Fibroblast of peridontal ligament (primary cell): ENCODE measurements at regions not wholly inside any gene's neighbourhood (a gene's known extent, or its start where the extent isn't known, plus 50 kb on each side); places are given as distances from the start of the nearest gene placed in this dataset.

ENCODE experiments used
- DNase-seq: peaks from one replicate; pipeline ENCODE4 v3.0.0-alpha.2; 2010; ENCODE audit errors: extremely low read depth

DNA sequence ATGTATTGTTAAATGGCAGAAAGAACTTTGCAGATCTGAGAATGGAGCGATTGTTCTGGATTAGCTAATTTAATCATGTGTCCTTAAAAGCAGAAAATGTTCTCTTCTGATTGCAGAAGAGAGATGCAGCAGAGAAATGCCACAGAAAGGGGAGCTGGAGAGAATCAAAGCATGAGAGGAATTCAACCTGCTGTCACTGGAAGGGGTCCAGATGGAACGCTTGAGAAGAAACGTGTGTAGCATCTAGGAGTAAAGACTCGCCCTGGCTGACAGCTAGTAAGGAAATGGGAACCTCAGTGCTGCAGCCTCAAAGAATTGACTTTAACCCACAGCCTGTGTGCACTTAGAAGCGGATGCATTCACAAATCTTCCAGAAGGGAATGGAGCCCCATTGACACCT lies 502.8 kb downstream of the KLF12 start:
- no peak for DNase-seq

DNA sequence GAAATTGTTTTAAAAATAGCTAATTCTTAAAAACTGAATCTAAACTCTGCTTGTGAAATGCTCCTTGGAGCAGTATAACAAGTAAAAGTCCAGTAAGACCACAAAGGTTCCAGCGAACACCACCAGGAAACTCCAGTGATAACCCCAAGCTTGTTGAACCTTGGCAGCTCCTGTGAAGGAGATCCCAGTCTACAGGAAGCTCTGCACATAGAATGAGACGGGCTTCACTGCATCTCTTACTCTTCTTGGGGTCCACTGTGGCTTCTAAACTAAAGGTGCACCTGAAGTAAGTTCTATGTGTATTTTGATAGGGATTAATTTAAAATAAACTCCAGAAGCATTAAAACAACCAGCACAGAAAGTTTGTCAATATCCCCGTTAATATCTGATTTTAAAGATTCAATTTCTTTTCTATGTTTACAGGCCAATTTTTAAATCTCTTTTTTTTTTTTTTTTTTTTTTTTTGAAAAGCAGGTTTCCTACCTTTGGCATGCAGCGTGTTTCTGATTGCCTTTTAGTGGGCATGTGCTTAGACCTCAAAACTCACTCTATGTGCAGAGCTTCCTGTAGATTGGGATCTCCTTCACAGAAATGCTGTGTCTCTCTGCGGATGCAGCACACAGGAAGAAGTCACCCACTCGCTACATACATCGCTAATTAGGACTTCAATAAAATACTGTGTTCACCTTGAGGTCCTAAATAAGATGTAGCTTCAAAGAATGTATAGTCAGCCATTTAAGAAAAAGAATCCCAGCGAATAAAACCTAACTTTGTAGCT lies 508.5 kb downstream of the KLF12 start:
- no peak for DNase-seq

DNA sequence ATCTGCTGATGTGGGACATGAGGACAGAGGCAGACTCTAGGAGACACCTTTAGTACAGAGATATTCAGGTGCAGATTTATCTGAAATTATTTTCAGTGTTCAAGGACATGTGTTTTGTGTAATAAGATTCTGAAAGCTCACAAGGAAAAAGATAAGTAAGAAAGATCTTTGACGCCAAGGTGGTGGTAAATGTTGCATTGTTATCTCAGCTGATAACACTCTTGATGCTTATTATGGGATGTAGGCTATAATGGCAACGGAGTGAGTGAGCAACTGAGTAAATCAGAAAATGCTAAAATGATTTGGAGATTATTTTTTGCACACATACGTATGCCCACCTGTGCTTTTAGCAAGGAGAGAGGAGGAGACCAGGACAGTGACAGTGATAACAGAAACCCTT lies 510.9 kb downstream of the KLF12 start:
- no peak for DNase-seq

DNA sequence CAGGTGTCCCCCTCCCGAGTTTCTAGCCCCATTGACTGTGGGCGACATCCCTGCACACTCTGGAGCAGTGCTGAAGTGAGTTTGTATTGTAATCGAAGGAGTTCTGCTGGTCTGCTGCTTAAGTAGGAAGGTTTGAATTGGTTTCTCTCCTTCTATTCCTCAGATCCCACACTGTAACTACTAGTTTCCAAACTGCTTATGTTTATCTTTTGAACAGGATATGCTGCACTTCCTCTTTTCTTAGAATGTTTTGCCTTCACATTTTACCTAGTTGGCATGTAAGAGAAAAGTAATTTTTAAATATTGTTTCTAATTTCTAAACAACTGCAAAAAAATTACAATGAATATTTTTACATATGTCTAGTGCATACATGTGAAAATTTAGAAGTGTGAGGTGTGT lies 511.8 kb downstream of the KLF12 start:
- DNase-seq = no peak

DNA sequence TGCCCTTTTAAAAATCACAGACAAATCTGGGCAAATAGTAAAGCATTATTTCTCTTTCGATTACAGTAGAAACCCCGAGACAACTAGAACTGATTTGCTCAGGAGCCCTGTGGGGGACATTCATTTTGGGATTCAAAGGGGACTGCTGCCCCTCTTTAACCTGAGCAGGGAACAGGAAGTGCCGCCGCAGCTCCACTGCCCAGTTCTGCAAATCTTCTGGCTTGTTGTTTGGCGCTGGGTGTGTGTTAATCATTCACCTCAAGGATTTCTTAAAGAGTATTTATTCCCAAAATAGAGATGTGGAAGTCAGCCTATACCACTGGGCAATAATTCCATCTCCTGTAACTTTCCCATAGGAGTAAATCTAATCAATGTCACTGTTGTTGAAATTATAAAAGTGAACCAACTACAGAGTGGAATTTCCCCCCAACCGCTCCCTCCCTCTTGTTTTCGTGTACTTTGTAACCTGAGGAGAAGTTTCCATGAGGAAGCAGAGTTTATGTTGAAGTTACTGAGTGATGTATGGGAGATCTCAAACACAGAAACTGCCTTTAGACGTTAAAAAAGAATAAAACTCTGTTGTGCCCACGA lies 515.8 kb downstream of the KLF12 start:
- DNase-seq = no peak

DNA sequence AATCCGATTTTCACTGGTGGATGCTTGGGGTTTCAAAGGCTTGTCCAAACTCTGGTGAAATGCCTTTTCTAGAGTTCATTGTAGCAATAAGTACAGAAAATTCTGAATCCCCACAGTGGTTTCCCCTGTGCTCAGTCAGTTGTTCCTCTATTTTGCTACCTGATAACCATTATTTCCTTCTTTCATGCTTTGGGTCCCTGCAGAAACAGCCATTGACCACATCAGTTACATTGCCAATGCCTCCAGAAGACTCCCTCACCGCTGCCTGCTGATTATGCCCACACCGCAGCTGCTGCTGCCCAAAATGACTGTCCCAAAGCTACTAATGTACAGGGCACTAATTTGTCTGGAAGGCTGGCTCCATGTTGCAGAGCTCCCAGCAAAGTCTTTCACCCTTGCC lies 517.3 kb downstream of the KLF12 start:
- no peak for DNase-seq

DNA sequence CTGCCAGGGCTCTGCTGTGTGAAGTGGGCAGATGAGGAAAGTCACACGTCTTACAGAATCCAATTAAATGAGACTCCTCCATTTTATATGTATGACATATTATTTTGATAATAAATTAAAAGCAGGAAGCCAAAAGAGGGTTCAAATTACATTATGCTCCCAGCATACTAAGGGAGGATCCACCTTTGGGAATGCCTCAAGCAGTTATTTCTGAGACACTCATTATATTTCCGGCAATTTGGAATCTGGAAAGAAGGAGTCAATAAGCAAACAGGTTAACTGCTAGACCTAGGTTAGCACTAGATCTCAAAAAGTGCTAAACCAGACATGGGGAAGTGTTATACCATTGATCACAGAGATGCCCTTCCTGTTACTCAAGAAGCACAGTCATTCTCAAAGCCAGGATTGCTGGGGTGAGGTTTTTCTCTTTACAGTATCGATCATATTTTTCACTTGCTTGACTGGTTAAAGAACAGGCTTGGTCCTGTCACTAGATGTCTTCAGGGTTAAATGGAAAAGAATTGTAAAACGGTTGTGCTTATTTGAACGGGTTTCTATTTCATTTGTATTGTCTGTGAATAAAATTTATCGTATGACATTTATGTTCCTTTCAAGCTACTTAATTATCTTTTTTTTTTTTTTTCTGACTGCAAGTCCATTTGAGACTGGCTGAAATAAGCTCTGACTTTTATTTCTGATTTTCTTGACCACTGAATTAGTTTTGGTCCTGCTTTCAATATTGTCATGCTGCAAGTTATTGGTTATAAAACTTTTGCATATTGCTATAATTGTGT lies 523.2 kb downstream of the KLF12 start:
- DNase-seq = no peak

DNA sequence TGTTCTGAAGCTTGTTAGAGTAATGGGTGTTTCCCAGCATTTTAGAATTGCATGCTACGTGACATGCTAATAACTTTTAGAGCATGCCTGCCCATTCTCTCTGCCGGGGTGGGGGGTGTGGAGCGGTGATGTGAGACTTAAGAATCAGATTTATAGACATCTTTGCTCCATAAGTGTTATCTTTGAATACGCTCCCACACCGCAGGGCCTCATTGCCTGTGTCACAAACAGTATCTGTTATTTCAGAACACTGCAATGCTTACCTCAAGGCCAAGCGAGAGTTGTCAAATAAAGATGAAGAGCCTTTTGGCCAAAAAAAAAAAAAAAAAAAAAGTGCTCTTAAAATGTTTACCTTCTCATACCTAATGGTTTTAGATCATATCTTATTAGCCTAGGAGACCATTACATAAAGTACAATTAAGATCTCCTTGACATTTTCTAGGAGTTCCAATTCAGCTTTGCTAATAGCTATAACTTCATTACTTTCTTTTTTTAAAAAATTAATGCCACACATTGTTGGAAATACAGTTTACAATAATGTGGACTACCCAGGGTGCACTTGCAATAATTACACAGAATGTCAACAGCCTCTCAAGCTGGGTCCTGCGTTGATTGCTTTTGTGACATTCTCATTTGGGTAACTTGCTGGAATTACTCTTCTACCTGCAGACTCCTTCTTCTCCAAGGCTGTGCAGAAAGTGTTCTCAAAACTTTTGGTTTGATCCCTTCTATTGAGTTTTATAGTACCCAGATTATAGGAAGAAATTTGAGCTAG lies 525.3 kb downstream of the KLF12 start:
- no peak for DNase-seq

DNA sequence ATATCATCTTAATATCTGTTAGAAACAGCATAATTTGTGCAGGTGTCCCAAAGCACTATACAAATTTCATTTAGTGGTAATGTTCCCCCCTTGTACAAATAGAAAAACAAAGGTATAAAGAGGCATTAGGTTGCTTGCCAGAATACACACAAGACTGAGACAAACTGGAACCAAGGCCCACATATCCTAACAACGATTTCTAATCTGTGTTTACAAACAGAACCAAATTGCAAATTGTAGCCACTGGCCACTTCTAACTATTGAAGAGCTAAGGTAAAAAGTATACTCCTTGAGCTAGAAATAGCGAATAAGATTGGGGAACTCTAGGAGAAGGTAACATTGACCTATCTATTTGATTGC lies 526.1 kb downstream of the KLF12 start:
- no peak for DNase-seq

DNA sequence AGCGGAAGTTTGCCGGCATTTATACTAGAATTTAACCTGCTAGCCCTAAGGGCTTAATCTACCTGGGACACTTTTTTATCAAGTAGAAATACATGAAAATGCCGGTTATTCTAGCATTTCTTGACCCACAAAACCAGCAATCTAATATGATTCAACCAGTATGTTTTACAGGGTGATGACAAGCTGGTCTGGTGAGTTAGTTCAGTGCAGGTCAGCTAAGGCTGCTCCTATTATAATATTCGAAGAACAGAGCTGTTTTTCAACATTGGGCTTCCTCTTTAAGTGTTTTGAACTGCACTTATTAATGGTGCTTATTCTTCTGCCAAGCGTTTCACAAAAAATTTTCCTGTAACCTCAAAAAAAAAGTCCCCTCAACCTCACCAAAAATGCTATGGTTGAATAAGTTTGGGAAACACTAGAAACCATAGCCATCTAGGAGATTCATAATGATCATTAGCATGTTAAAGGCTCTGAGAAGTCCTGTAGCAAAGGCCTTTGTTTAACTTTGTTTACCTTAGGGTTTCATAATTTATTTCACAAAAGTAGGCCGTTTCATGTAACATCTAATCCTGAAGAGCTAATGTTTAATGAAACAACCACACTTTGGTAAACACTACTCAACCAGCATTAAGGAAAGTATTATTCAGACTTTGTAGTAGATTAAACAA lies 526.6 kb downstream of the KLF12 start:
- DNase-seq = no peak

DNA sequence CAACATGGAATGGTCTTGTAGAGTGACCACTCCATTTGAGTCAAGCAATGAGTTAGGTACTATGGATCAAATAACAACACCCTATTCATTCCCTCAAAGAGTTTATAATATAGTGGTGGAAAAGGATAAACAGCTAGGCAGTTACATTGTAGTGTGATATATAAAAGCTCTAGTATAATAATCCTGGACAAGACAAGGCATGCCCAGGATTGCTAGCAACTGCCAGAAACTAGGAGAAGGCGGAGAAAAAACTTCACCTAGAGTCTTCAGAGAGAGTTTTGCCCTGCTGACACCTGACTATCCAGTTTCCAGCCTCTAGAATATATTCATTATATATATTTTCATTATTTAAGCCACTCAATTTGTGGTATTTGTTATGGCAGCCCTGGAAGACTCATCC lies 530.6 kb downstream of the KLF12 start:
- DNase-seq = no peak

DNA sequence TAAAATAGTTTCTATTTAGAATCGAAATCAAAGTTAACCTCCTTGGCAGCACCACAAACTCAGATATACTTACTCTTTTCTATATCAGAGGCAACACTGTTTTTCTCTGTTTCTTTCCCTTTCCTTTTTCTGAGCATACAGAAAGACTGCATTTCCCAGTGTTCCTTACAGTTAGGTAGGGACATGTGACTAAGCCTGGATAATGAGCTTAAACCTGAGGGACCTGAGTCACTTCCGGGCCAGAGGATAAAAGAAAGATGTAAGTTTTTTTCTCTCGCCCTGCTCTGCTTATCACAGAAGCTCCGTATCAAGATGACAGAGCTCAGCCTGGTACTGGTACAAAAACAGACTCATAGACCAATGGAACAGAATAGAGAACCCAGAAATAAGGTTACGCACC lies 531.9 kb downstream of the KLF12 start:
- DNase-seq = no peak

DNA sequence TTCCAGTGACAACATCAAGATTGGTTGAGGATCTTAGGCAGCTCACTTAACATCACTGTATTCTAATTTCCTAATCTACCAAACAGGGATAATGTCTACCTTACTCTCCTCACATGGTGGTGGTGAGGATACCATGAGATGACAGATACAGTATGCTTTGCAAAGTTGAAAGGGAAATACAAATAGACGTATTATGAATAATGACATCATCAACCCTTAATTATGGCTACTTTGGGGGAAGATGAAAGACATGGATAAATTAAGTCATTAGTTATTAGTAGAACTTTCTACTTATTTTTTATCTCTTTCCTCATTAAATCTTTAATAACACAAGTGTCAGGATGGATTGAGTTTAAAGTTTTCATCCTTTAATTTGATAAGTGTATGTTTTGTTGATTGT lies 532.5 kb downstream of the KLF12 start:
- no peak for DNase-seq

DNA sequence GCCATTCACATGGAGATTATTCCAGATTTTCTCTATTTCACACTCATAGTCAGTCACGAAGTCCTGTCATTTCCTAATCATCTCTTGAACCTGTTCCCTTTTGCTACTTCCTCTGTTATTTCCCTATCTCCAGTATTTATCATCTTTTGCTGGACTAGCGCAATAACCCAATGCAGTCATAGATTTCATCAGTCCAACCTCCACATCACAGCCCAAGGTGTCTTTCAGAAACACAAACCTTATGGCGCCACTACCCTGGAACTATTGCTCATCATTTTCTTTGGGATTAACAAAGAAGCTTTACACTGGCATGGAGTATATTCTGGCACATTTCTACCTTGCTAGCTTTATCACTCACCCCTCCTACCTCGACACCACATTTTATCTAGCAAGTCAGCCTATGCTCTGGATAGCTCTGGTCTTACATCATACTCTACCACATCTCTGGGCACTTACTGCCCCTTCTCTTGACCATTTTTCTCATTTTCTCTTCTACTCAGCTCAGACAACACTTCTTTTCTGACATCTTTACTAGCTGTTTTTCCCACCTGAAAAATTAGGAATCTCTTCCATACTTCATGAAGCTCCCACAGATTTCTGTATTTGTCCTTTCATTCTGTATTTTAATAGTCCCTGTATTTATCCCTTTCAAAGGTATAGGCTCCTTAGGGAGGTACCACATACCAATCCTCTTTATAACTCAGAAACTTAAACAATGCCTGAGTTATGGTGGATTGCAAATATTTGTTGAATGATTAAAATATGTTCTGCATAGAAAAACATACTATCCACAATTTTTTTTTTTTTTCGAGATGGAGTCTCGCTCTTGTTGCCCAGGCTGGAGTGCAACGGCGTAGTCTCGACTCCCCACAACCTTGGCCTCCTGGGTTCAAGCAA lies 534.7 kb downstream of the KLF12 start:
- no peak for DNase-seq

DNA sequence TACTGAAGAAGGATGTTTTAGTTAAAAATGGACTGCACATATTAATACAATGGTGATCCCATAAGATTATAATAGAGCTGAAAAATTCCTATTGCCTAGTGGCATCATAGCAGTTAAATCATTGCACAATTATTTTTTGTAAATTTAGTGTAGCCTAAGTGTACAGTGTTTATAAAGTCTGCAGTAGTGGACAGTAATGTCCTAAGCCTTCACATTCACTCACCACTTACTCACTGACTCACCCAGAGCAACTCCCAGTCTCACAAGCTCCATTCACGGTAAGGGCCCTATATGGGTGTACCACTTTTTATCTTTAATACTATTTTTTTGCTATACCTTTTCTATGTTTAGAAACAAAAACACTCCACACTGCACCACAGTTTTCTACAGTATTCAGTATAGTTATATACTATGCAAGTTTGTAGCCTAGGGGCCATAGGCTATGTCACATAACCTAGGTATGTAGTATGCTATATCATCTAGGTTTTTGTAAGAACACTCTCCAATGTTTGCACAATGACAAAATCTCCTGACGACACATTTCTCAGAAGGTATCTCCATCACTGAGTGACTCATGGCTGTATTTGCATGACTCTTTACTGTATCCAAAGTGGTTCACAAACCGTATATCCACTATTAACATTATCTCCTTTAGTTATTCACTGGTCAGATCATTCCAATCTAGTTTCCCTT lies 536.0 kb downstream of the KLF12 start:
- DNase-seq = no peak

DNA sequence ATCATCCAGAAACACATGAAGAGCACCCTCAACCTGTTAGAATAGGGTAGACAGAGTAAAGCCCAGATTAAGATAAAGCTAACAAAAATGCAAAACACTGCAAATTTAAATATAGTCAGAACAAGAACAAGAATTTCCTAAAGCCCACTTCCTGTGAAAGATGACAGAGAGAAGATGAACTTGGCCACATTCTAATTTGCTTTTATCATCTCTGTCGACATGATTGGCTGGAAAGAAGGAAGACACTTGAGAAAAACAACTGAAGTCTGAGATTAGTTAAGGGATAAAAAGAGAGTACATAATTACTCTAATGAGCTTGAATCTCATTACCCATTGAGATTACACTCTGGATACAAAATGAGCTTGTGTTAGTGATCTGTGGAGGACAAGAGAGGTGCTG lies 537.6 kb downstream of the KLF5 start:
- DNase-seq = no peak

DNA sequence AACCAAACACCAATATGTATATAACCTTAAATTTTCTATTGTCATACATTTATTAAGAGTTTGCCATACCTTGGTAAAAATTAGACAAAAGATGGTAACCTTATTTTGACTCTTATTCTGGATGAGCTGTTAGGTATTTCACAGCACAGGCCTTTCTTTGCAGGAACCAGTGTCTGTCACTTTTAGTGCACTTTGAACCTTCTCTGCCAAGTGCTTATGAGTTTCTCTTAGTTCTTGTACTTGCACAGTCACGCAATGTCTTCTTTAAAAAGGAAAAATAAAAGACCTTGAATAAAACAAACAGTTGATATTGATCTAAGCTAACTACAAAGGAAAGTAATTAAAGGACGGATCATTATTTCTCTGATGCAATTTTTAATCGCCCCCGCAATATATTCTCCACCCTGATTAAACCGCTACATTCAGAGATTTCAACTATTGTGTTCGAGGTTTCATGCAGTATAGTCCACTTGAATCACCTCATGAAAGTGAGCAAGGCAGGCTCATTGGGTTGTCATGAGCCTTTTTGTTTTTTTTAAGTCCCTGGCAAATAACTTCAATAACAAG lies 534.5 kb downstream of the KLF5 start:
- no peak for DNase-seq

DNA sequence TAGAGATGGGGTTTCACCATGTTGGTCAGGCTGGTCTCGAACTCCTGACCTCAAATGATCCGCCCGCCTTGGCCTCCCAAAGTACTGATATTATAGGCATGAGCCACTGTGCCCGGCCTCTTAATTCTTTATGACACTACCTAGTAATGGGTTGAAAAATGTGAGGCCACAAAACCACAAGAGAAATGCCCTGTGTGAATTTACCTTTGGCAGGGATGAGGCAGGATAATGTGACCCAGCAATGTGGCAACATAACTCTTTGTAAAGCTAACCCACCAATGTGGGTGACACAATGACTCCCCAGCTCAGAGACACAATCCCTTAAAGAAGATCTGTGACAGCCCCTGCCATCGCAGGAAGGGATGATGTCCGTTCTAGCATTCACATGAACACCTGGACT lies 533.1 kb downstream of the KLF5 start:
- no peak for DNase-seq

DNA sequence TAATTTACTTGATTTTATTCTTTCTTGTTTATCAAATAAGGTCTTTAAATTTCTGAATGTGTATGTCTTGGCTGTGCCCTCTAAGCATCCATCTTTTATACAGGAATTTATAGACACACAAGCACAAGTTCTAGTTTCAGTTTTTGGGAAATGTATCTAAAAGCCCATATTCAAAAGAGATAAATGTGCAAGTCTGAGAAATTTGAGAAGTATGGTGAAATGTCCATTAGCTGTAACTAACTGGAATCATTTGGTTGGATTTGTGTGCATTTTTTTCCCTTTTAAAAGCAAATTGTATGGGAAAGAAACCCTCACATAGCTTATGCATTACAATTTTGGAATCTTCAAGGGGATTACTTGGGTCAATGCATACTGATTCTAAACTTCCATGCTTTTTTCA lies 532.0 kb downstream of the KLF5 start:
- DNase-seq = no peak

DNA sequence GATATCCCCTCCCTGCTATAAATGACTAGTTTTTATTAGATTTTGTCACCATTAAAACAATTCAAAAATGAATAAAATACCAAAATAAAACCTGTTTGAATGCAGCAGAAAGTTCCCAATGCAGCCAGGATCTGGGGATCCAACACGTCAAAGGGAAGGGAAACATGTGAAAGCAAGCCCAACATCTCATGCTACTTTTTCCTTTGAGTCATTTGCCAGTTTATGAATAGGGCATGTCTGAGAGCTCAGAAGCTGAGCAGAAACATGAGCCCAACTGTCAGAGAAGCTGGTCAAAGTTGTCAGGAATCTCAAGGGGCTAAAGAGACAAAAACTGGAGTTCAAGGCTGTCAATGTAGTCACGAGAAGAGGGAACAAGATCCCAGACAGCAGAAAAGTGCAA lies 526.4 kb downstream of the KLF5 start:
- DNase-seq = no peak
